ENCODE measurements at regions not wholly inside any gene's neighbourhood (a gene's known extent, or its start where the extent isn't known, plus 50 kb on each side); places are given as distances from the start of the nearest gene placed in this dataset.

- no peak for TF ChIP-seq ZNF281 (CRISPR knock-in tag; IDR thresholded peaks at IDR 0.05)
- no peak for TF ChIP-seq CREM (CRISPR knock-in tag; IDR thresholded peaks at IDR 0.05)
- no peak for TF ChIP-seq TEAD1 (CRISPR knock-in tag; IDR thresholded peaks at IDR 0.05)
- TF ChIP-seq ZNF138 (CRISPR knock-in tag; conservative IDR thresholded peaks at IDR 0.05), result no peak
- no peak for TF ChIP-seq TP53 (CRISPR knock-in tag; IDR thresholded peaks at IDR 0.05)
- TF ChIP-seq ZNF671 (CRISPR knock-in tag; IDR thresholded peaks at IDR 0.05), result no peak
- no peak for TF ChIP-seq USF1 (CRISPR knock-in tag; IDR thresholded peaks at IDR 0.05)
- no peak for TF ChIP-seq ATF2 (CRISPR knock-in tag; IDR thresholded peaks at IDR 0.05; ENCODE audit: borderline replicate concordance, low read depth)
- TF ChIP-seq, protein P1, sequence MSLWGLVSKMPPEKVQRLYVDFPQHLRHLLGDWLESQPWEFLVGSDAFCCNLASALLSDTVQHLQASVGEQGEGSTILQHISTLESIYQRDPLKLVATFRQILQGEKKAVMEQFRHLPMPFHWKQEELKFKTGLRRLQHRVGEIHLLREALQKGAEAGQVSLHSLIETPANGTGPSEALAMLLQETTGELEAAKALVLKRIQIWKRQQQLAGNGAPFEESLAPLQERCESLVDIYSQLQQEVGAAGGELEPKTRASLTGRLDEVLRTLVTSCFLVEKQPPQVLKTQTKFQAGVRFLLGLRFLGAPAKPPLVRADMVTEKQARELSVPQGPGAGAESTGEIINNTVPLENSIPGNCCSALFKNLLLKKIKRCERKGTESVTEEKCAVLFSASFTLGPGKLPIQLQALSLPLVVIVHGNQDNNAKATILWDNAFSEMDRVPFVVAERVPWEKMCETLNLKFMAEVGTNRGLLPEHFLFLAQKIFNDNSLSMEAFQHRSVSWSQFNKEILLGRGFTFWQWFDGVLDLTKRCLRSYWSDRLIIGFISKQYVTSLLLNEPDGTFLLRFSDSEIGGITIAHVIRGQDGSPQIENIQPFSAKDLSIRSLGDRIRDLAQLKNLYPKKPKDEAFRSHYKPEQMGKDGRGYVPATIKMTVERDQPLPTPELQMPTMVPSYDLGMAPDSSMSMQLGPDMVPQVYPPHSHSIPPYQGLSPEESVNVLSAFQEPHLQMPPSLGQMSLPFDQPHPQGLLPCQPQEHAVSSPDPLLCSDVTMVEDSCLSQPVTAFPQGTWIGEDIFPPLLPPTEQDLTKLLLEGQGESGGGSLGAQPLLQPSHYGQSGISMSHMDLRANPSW (CRISPR knock-in tag; conservative IDR thresholded peaks at IDR 0.05; ENCODE audit: low read depth), result no peak
These were observed 669.9 kb upstream of the PKN2 start (continued) for GRCh38 chr1:88014131-88014530.

GRCh38 chr1:88016947-88017346, 667.1 kb upstream of the PKN2 start:
- Mint-ChIP-seq H3K27ac (no peak overlapping the region), H3K27me3 (ENCODE audit: low read depth) (no peaks in the 10 kb centered on the region), H3K36me3 (no peaks in the 10 kb centered on the region), H3K9me3 (no peaks in the 10 kb centered on the region), H3K4me1 (peaks cover 2% of the 10 kb centered on the region), H3K4me3 (no peak overlapping the region)
- ChIA-PET POLR2A (no interaction called here), CTCF (no interaction called here)
- ATAC-seq (no peak), DNase-seq (ENCODE audit: low spot score) (no peak)
- TF ChIP-seq, protein P1 (CRISPR knock-in tag; conservative IDR thresholded peaks at IDR 0.05; ENCODE audit: low read depth), result no peak
- TF ChIP-seq RELA (CRISPR knock-in tag; IDR thresholded peaks at IDR 0.05; ENCODE audit: borderline replicate concordance), result no peak
- TF ChIP-seq, protein P2, sequence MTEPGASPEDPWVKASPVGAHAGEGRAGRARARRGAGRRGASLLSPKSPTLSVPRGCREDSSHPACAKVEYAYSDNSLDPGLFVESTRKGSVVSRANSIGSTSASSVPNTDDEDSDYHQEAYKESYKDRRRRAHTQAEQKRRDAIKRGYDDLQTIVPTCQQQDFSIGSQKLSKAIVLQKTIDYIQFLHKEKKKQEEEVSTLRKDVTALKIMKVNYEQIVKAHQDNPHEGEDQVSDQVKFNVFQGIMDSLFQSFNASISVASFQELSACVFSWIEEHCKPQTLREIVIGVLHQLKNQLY (CRISPR knock-in tag; IDR thresholded peaks at IDR 0.05), result no peak
- no peak for TF ChIP-seq ESRRA (CRISPR knock-in tag; IDR thresholded peaks at IDR 0.05; ENCODE audit: borderline replicate concordance)
- no peak for TF ChIP-seq ZNF423 (CRISPR knock-in tag; IDR thresholded peaks at IDR 0.05)
- TF ChIP-seq USF1 (CRISPR knock-in tag; IDR thresholded peaks at IDR 0.05), result no peak
- TF ChIP-seq, protein P3, sequence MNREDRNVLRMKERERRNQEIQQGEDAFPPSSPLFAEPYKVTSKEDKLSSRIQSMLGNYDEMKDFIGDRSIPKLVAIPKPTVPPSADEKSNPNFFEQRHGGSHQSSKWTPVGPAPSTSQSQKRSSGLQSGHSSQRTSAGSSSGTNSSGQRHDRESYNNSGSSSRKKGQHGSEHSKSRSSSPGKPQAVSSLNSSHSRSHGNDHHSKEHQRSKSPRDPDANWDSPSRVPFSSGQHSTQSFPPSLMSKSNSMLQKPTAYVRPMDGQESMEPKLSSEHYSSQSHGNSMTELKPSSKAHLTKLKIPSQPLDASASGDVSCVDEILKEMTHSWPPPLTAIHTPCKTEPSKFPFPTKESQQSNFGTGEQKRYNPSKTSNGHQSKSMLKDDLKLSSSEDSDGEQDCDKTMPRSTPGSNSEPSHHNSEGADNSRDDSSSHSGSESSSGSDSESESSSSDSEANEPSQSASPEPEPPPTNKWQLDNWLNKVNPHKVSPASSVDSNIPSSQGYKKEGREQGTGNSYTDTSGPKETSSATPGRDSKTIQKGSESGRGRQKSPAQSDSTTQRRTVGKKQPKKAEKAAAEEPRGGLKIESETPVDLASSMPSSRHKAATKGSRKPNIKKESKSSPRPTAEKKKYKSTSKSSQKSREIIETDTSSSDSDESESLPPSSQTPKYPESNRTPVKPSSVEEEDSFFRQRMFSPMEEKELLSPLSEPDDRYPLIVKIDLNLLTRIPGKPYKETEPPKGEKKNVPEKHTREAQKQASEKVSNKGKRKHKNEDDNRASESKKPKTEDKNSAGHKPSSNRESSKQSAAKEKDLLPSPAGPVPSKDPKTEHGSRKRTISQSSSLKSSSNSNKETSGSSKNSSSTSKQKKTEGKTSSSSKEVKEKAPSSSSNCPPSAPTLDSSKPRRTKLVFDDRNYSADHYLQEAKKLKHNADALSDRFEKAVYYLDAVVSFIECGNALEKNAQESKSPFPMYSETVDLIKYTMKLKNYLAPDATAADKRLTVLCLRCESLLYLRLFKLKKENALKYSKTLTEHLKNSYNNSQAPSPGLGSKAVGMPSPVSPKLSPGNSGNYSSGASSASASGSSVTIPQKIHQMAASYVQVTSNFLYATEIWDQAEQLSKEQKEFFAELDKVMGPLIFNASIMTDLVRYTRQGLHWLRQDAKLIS (CRISPR knock-in tag; IDR thresholded peaks at IDR 0.05; ENCODE audit: borderline replicate concordance), result no peak
- no peak for TF ChIP-seq GRHL2 (CRISPR knock-in tag; IDR thresholded peaks at IDR 0.05; ENCODE audit: insufficient replicate concordance, severe bottlenecking)
- no peak for TF ChIP-seq NR3C1 (CRISPR knock-in tag; conservative IDR thresholded peaks at IDR 0.05; ENCODE audit: low read depth)
- TF ChIP-seq, protein P4, sequence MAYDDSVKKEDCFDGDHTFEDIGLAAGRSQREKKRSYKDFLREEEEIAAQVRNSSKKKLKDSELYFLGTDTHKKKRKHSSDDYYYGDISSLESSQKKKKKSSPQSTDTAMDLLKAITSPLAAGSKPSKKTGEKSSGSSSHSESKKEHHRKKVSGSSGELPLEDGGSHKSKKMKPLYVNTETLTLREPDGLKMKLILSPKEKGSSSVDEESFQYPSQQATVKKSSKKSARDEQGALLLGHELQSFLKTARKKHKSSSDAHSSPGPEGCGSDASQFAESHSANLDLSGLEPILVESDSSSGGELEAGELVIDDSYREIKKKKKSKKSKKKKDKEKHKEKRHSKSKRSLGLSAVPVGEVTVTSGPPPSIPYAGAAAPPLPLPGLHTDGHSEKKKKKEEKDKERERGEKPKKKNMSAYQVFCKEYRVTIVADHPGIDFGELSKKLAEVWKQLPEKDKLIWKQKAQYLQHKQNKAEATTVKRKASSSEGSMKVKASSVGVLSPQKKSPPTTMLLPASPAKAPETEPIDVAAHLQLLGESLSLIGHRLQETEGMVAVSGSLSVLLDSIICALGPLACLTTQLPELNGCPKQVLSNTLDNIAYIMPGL (CRISPR knock-in tag; IDR thresholded peaks at IDR 0.05), result no peak
- TF ChIP-seq HMGA2 (CRISPR knock-in tag; IDR thresholded peaks at IDR 0.05), result no peak
